H1 (cell line): ENCODE measurements at regions not wholly inside any gene's neighbourhood (a gene's known extent, or its start where the extent isn't known, plus 50 kb on each side); places are given as distances from the start of the nearest gene placed in this dataset.

Experiments used
- CHD2 ChIP-seq: IDR thresholded peaks from 2 replicates; pipeline ENCODE4 v1.6.1; 2012; ENCODE audit warnings: low read length, improper control_type of control experiment
- HDAC2 ChIP-seq, 2 experiments: fragments of 300-600 bp in 1 of 2; sonication (generic) in 1 of 2; IDR thresholded peaks; 2 replicates each; pipeline ENCODE4 v1.6.1; 2011 to 2012; ENCODE audit warnings: low read depth in 2 of 2, low read length in 2 of 2, mild to moderate bottlenecking in 2 of 2, moderate library complexity in 2 of 2, borderline replicate concordance in 1 of 2, inconsistent platforms in 1 of 2
- JUND ChIP-seq: IDR thresholded peaks from 2 replicates; pipeline ENCODE4 v1.6.1; 2011; ENCODE audit warnings: mild to moderate bottlenecking, improper control_type of control experiment, low read length
- SP1 ChIP-seq: IDR thresholded peaks from 2 replicates; pipeline ENCODE4 v1.6.1; 2011; ENCODE audit warnings: low read depth, low read length
- SRF ChIP-seq: IDR thresholded peaks from 2 replicates; pipeline ENCODE4 v1.6.1; 2011; ENCODE audit warnings: mild to moderate bottlenecking, low read depth, low read length, moderate library complexity
- ZNF274 ChIP-seq: IDR thresholded peaks from 2 replicates; pipeline ENCODE4 v1.7.0; 2012; ENCODE audit warnings: low read length, borderline replicate concordance; ENCODE audit errors: extremely low read depth
- TF ChIP-seq, protein P1 (sequence below): IDR thresholded peaks from 2 replicates; pipeline ENCODE4 v1.6.1; 2011; ENCODE audit warnings: low read depth, mild to moderate bottlenecking, low read length; ENCODE audit not compliant: insufficient read depth

- TF ChIP-seq, protein P1, sequence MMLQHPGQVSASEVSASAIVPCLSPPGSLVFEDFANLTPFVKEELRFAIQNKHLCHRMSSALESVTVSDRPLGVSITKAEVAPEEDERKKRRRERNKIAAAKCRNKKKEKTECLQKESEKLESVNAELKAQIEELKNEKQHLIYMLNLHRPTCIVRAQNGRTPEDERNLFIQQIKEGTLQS: no peak
- TF ChIP-seq SRF (no peak), JUND (no peak), ZNF274 (no peak), HDAC2 (IDR thresholded peaks at IDR 0.05; ENCODE audit: borderline replicate concordance in 1 of 2, low read depth in 2 of 2, low read length in 2 of 2) (no peak), SP1 (no peak), CHD2 (no peak)
These were observed 332.0 kb downstream of the CBLN1 start (continued) for GRCh38 chr16:48949636-48950035.
